ENCODE measurements at regions not wholly inside any gene's neighbourhood (a gene's known extent, or its start where the extent isn't known, plus 50 kb on each side); places are given as distances from the start of the nearest gene placed in this dataset.

DNA sequence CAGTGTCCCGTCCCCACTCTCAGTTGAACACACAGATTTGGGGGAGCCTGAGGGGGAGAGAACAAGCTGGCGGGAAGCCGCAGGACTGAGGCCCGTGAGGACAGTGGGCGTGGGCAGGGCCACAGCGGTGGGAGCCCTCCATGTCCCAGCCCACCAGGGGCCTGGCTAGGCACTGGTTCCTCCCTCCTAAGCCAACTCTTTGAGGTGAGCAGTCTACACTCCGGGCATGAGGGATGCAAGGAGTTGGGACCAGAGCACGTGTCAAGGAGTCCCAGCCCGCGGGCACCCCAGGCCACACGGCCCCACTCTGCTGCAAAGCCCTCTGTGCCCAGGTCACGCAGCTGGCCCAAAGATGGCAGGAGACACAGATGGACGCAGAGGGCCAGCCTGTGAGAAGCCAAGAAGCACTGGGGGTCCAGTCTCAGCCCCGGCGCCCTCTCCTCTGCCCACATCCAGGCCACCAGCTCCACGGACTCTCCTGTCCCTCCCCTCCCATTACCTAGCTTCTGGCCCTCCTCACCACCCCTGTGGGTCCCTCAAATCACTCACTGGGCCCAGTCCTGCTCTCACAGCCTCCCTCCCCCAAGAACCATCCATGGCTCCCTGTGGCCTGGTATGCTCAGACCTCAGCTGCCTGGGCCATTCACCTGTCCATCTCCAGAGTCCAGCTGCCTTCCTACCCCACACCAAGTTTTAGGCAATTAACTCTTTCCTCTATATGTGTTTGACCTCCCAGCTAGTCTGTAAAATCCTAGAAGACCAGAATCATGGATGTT is 206.5 kb downstream of the RBFOX3 start:
- no TSS peak for BruUV-seq (replicated peaks)
- CTCF ChIA-PET, result interaction anchor here (0.7 to 11.7 kb wide), 3 partner anchors 12 to 317 kb away, joined by 3 to 142 read pairs (median 3); no protein-coding TSS in a partner anchor
- peaks cover 6 to 15% of the 10 kb centered on the region in 2 experiments for H3K27me3 ChIP-seq (ENCODE audit: control insufficient read depth in 2 of 2, insufficient read depth in 2 of 2, low read length in 2 of 2)
- TF ChIP-seq POLR2A (IDR thresholded peaks at IDR 0.05; ENCODE audit: low read depth, low read length) (no peak), JUN (IDR thresholded peaks at IDR 0.05; ENCODE audit: borderline replicate concordance, insufficient read depth, insufficient read length, low read depth) (no peak), FOS (IDR thresholded peaks at IDR 0.05; ENCODE audit: borderline replicate concordance, insufficient read depth, low read length) (no peak), POLR2AphosphoS5 (IDR thresholded peaks at IDR 0.05; ENCODE audit: insufficient read depth, low read depth, low read length) (no peak), EZH2 (IDR thresholded peaks at IDR 0.05; ENCODE audit: borderline replicate concordance, low read depth, low read length, severe bottlenecking) (no peak), GATA2 (IDR thresholded peaks at IDR 0.05; ENCODE audit: insufficient read depth, insufficient read length, low read depth, low read length) (no peak)
- TF ChIP-seq, protein P1, sequence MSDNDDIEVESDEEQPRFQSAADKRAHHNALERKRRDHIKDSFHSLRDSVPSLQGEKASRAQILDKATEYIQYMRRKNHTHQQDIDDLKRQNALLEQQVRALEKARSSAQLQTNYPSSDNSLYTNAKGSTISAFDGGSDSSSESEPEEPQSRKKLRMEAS (IDR thresholded peaks at IDR 0.05; ENCODE audit: insufficient read depth, insufficient read length), result no peak
- TF ChIP-seq, protein P2, sequence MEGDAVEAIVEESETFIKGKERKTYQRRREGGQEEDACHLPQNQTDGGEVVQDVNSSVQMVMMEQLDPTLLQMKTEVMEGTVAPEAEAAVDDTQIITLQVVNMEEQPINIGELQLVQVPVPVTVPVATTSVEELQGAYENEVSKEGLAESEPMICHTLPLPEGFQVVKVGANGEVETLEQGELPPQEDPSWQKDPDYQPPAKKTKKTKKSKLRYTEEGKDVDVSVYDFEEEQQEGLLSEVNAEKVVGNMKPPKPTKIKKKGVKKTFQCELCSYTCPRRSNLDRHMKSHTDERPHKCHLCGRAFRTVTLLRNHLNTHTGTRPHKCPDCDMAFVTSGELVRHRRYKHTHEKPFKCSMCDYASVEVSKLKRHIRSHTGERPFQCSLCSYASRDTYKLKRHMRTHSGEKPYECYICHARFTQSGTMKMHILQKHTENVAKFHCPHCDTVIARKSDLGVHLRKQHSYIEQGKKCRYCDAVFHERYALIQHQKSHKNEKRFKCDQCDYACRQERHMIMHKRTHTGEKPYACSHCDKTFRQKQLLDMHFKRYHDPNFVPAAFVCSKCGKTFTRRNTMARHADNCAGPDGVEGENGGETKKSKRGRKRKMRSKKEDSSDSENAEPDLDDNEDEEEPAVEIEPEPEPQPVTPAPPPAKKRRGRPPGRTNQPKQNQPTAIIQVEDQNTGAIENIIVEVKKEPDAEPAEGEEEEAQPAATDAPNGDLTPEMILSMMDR (IDR thresholded peaks at IDR 0.05; ENCODE audit: extremely low read depth in 1 of 2, insufficient read depth in 1 of 2, low read depth in 1 of 2, low read length in 2 of 2), result no peak
- H3K4me2 ChIP-seq (ENCODE audit: insufficient read depth, low read length), result no peak overlapping the region
- H3K9ac ChIP-seq (replicated peaks; ENCODE audit: extremely low read depth, insufficient read depth, low read length), result no peak overlapping the region
- DNase-seq (ENCODE audit: low read depth, low spot score), result no peak
- no peak overlapping the region for H3K4me3 ChIP-seq (replicated peaks in 1 of 3; ENCODE audit: insufficient read depth in 1 of 3, low read depth in 1 of 3, low read length in 3 of 3)
- H3K9me1 ChIP-seq (replicated peaks; ENCODE audit: control insufficient read depth, extremely low read depth, insufficient read depth, low read length), result no peaks in the 10 kb centered on the region
- intact Hi-C loops (cut with micrococcal nuclease), result no loop called here
- no peaks in the 10 kb centered on the region for H3K36me3 ChIP-seq (ENCODE audit: control insufficient read depth in 2 of 2, extremely low read depth in 1 of 2, insufficient read depth in 2 of 2, low read length in 2 of 2)
- H3K9me3 ChIP-seq (replicated peaks; ENCODE audit: control insufficient read depth, insufficient read depth, low read length), result no peaks in the 10 kb centered on the region
- H3K27ac ChIP-seq (ENCODE audit: insufficient read depth, low read depth, low read length), result no peak overlapping the region
- POLR2A ChIA-PET, result no interaction called here
- no peak overlapping the region for H2AFZ ChIP-seq (ENCODE audit: low read depth, low read length)
- no peak for FAIRE-seq
- dilution Hi-C loops (cut with MboI; ENCODE audit: extremely low pct_ligation_motif_present, low sequenced_read_pairs), result no loop called here
- H3K79me2 ChIP-seq (ENCODE audit: control insufficient read depth, insufficient read depth, low read length), result no peaks in the 10 kb centered on the region
- peaks cover 8% of the 10 kb centered on the region for H3K4me1 ChIP-seq (ENCODE audit: control insufficient read depth, extremely low read depth, insufficient read depth, low read length)
- no peaks in the 10 kb centered on the region for H4K20me1 ChIP-seq (replicated peaks; ENCODE audit: control insufficient read depth, extremely low read depth, insufficient read depth, low read length)
